SU-DHL-6 (cell line): ENCODE measurements at regions not wholly inside any gene's neighbourhood (a gene's known extent, or its start where the extent isn't known, plus 50 kb on each side); places are given as distances from the start of the nearest gene placed in this dataset.

Source experiments
- H2AFZ ChIP-seq: fragments of 200-600 bp; sonication (generic); 2 replicates; pipeline ENCODE4 v1.6.1; 2014; ENCODE audit warnings: low read depth, mild to moderate bottlenecking, moderate library complexity, mixed read lengths, antibody characterized with exemption, low read length; ENCODE audit not compliant: severe bottlenecking
- H3F3A ChIP-seq: fragments of 200-600 bp; shearing (Covaris generic); 2 replicates; pipeline ENCODE4 v1.6.0; 2016; ENCODE audit warnings: antibody characterized with exemption, mild to moderate bottlenecking; ENCODE audit not compliant: insufficient read depth
- H3K27ac ChIP-seq: fragments of 200-600 bp; sonication (generic); 2 replicates; pipeline ENCODE4 v1.5.1; 2016; ENCODE audit warnings: low read depth, mild to moderate bottlenecking, low read length, moderate library complexity, mixed read lengths
- H3K27me3 ChIP-seq: fragments of 200-600 bp; sonication (generic), shearing (Covaris generic); 2 replicates; pipeline ENCODE4 v1.6.0; 2014; ENCODE audit warnings: mild to moderate bottlenecking, low read length
- H3K36me3 ChIP-seq: fragments of 200-600 bp; sonication (generic); 2 replicates; pipeline ENCODE4 v1.6.1; 2014; ENCODE audit warnings: mild to moderate bottlenecking, low read length, mixed read lengths
- H3K4me2 ChIP-seq: fragments of 300-600, 200-600 bp; shearing (Covaris generic), sonication (generic); 2 replicates; pipeline ENCODE4 v1.6.0; 2014; ENCODE audit warnings: low read length, low read depth, mild to moderate bottlenecking; ENCODE audit not compliant: poor library complexity, severe bottlenecking
- H3K4me3 ChIP-seq: fragments of 200-600 bp; sonication (generic); 2 replicates; pipeline ENCODE4 v1.5.1; 2014; ENCODE audit warnings: antibody characterized with exemption, low read length, mild to moderate bottlenecking, mixed read lengths; ENCODE audit not compliant: insufficient read depth, poor library complexity, severe bottlenecking
- H3K79me2 ChIP-seq: fragments of 200-600 bp; sonication (generic); 2 replicates; pipeline ENCODE4 v1.6.1; 2014; ENCODE audit warnings: mild to moderate bottlenecking, low read length, moderate library complexity; ENCODE audit not compliant: insufficient read depth
- H3K9ac ChIP-seq: fragments of 200-600 bp; sonication (generic); 2 replicates; pipeline ENCODE4 v1.7.0; 2014; ENCODE audit warnings: mild to moderate bottlenecking, low read length
- H3K9me2 ChIP-seq: fragments of 200-600 bp; sonication (generic); replicated peaks from 2 replicates; pipeline ENCODE4 v1.6.1; 2014; ENCODE audit warnings: low read length; ENCODE audit not compliant: insufficient read depth
- H3K9me3 ChIP-seq: fragments of 200-600 bp; sonication (generic); 2 replicates; pipeline ENCODE4 v1.6.1; 2014; ENCODE audit warnings: low read length, mixed read lengths; ENCODE audit not compliant: insufficient read depth
- H4K20me1 ChIP-seq: fragments of 200-600 bp; sonication (generic); 2 replicates; pipeline ENCODE4 v1.6.1; 2014; ENCODE audit warnings: low read depth, mild to moderate bottlenecking, antibody characterized with exemption, low read length, moderate library complexity, mixed read lengths
- EZH2phosphoT487 ChIP-seq: fragments of 200-600 bp; sonication (generic), shearing (Covaris generic); conservative IDR thresholded peaks from 2 replicates; pipeline ENCODE4 v1.6.1; 2018; ENCODE audit warnings: mild to moderate bottlenecking, antibody characterized with exemption, low read length, moderate library complexity, mixed read lengths
- TF ChIP-seq, protein P1 (sequence below): fragments of 200-600 bp; sonication (generic); IDR thresholded peaks from one replicate; pipeline ENCODE4 v1.5.1; 2017; ENCODE audit warnings: antibody characterized with exemption, mild to moderate bottlenecking, low read length, moderate library complexity; ENCODE audit not compliant: insufficient read depth, poor library complexity, severe bottlenecking

DNA sequence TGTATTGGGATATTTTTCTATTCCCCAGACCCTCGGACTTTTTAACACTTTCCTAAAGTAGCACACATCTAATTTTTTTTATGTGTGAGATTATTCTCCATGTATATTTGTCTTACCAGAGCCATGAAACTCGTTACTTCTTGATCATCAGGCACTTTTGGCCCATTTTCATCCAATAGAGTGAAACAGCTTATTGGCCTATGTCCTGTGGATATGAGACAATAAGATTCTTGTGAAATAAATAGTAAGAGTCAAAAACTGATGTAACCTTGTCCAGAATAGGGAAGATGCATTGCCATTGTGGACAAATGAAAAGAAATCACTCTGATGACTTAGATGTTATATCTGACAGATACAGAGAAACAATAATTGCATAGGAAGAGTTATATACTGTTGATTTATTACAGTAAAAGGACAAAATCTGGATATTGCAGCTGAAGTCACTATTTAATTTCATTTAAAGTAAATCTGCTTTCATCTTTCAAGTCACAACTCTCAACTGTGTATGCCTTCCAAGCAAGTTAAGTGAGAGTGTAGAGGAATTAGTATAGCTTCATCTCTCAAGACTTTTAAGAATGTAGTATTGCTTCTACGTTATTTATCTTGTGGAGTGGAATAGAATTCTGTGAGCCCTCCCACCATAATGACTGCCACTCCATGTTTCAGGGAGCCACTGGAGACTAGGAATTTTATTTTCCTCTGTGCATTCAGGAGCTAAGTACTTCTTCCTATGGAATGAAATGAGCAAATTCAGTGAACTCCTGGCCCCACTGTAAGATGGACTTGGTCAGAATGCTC is 86.9 kb downstream of the ADAMTS1 start:
- Histone ChIP-seq H3K4me3 (no peak overlapping the region), H2AFZ (no peak overlapping the region), H4K20me1 (no peaks in the 10 kb centered on the region), H3K79me2 (no peaks in the 10 kb centered on the region), H3K27me3 (no peaks in the 10 kb centered on the region), H3K27ac (no peak overlapping the region), H3K36me3 (no peaks in the 10 kb centered on the region), H3K4me2 (no peak overlapping the region), H3F3A (no peaks in the 10 kb centered on the region), H3K9me3 (no peaks in the 10 kb centered on the region), H3K9me2 (no peaks in the 10 kb centered on the region), H3K9ac (no peak overlapping the region)
- TF ChIP-seq EZH2phosphoT487: no peak
- TF ChIP-seq, protein P1, sequence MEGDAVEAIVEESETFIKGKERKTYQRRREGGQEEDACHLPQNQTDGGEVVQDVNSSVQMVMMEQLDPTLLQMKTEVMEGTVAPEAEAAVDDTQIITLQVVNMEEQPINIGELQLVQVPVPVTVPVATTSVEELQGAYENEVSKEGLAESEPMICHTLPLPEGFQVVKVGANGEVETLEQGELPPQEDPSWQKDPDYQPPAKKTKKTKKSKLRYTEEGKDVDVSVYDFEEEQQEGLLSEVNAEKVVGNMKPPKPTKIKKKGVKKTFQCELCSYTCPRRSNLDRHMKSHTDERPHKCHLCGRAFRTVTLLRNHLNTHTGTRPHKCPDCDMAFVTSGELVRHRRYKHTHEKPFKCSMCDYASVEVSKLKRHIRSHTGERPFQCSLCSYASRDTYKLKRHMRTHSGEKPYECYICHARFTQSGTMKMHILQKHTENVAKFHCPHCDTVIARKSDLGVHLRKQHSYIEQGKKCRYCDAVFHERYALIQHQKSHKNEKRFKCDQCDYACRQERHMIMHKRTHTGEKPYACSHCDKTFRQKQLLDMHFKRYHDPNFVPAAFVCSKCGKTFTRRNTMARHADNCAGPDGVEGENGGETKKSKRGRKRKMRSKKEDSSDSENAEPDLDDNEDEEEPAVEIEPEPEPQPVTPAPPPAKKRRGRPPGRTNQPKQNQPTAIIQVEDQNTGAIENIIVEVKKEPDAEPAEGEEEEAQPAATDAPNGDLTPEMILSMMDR: no peak

DNA sequence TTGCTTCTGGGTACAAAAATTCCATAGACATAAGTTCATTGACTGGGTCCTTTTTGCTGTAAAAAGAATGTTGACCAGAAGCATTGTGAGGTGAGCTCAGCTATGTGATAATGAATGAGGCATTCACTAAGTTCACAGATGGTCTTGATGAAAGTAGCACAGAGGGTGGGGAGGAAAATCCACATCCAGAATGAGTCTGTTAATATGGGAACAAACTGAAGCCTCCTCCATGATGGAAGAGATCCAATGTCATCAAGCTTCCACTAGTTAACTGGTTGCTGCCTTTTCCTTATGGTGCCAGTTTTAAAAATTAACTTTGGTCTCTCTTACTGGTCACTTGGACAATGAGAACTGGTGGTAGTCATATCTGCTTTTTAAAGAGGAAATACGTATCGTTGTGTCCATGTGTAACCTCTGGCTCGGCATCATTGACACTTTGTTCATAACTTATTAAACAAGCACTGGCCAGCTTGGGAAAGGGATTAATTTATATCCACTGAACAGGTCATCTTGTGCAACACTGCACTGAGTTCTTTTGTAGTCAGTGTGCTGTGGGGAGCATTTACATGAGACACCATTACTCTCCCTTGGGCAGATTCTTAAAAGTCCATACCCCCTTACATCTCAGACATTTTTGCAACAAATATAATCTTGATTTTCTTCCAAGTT is 88.6 kb downstream of the ADAMTS1 start:
- Histone ChIP-seq H4K20me1 (no peaks in the 10 kb centered on the region), H3K27me3 (no peaks in the 10 kb centered on the region), H3K9me2 (no peaks in the 10 kb centered on the region), H3K9me3 (no peaks in the 10 kb centered on the region), H3K36me3 (no peaks in the 10 kb centered on the region), H3K4me2 (no peak overlapping the region), H3K79me2 (no peaks in the 10 kb centered on the region), H3K27ac (no peak overlapping the region), H2AFZ (no peak overlapping the region), H3F3A (no peaks in the 10 kb centered on the region), H3K9ac (no peak overlapping the region), H3K4me3 (no peak overlapping the region)
- no peak for TF ChIP-seq EZH2phosphoT487
- TF ChIP-seq, protein P1: no peak

DNA sequence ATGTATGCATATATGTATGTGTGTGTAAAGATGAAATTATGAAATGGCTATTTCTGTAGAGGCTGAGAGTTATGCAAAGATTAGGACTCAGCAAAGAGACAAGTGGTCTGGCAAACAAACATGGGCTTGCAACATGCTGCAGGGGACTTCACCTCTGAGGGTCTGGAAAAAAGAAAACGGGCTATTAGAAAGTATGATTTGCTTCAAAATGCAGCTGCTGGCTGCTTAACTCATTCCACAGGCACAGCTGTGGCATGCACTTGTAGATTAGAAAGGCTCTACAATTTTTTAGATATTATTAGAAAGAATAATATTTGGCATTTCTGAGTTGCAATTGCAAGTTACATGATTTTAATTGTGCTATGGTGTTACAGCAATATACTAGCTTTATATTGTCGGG is 90.4 kb downstream of the ADAMTS1 start:
- Histone ChIP-seq H3K27ac (no peak overlapping the region), H3K36me3 (no peaks in the 10 kb centered on the region), H3K4me2 (no peak overlapping the region), H3K9me3 (no peaks in the 10 kb centered on the region), H3K4me3 (no peak overlapping the region), H2AFZ (no peak overlapping the region), H4K20me1 (no peaks in the 10 kb centered on the region), H3K9ac (no peak overlapping the region), H3F3A (no peaks in the 10 kb centered on the region), H3K27me3 (no peaks in the 10 kb centered on the region), H3K9me2 (no peaks in the 10 kb centered on the region), H3K79me2 (no peaks in the 10 kb centered on the region)
- TF ChIP-seq, protein P1: no peak
- no peak for TF ChIP-seq EZH2phosphoT487
